GM12892 (cell line): ENCODE measurements at regions not wholly inside any gene's neighbourhood (a gene's known extent, or its start where the extent isn't known, plus 50 kb on each side); places are given as distances from the start of the nearest gene placed in this dataset.

Experiments used
- POLR2A ChIP-seq: IDR thresholded peaks from 2 replicates; pipeline ENCODE4 v1.6.1; 2011; ENCODE audit warnings: low read depth, low read length, control low read depth
- POLR2AphosphoS5 ChIP-seq: IDR thresholded peaks from 2 replicates; pipeline ENCODE4 v1.6.1; 2011; ENCODE audit warnings: low read depth, low read length, control low read depth
- TAF1 ChIP-seq: IDR thresholded peaks from 2 replicates; pipeline ENCODE4 v1.6.1; 2011; ENCODE audit warnings: low read depth, mild to moderate bottlenecking, control low read depth, low read length, borderline replicate concordance

- TF ChIP-seq POLR2AphosphoS5: no peak
- no peak for TF ChIP-seq POLR2A
- no peak for TF ChIP-seq TAF1
These were observed 72.6 kb upstream of the SLC4A4 start for GRCh38 chr4:71266090-71266794.
